Stimulated activated CD8-positive, alpha-beta memory T cell treated with anti-CD3 and anti-CD28 coated beads, Interleukin-4, amount 100 ng/mL, for 4 hours (primary cell): ENCODE measurements at regions not wholly inside any gene's neighbourhood (a gene's known extent, or its start where the extent isn't known, plus 50 kb on each side); places are given as distances from the start of the nearest gene placed in this dataset.
"Not testable (repeated sequence)": the region's sequence is repeated elsewhere in the genome, so short reads cannot be mapped to it uniquely, and the experiment has no call there.

Experiments used
- DNase-seq, 2 donors: peaks; one replicate each; pipeline ENCODE4 v3.0.0-alpha.2; 2020; ENCODE audit warnings: low read depth in 2 of 2, low spot score in 1 of 2

DNA sequence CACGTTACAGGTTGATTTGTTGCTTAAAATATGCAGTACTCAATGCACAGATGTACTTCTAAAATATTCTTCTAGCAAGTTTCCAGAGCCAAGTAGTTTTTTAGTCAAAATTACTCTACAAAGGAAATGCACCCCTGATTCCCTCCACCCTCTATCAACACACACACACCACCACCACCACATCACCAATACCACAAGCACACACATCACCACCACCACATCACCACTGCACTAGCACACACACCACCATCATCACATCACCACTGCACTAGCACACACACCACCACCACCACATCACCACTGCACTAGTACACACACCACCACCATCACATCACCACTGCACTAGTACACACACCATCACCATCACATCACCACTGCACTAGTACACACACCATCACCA, 105.2 kb upstream of the FRG1 start:
- DNase-seq, result no peak

GRCh38 chr4:189837471-189837870, 103.2 kb upstream of the FRG1 start:
- no peak for DNase-seq

- no peak for DNase-seq
Observed at GRCh38 chr4:189838821-189839497, 101.7 kb upstream of the FRG1 start.

- no peak for DNase-seq
Observed at GRCh38 chr4:189840356-189840755, 100.3 kb upstream of the FRG1 start.

DNA sequence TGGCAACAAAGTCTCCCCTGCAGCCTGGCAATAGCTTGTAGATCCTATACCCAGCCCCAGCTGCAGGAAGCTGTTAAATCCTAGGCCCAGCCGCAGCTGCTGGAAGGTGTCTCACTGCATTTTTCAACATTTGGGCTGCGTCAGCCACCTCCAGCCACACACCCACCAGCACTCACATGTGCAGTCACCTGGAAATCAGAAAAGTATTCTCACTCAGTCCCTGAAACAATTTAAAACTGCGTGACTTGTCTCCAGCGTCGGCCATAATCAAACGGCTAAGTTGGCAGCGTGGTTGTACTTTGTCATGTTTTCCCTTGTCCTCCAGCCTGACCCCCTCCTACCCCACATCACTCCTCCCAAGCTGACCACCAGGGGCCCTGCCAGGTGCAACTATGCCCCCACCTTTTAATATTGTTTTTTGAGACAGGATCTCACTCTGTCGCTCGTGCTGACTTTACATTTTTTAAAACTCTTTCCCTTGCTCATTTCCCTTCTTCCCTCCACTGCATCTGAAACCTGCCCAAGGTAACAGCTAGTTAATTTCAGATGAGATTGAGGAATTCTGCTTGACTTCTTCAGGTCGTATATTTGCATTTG, 97.2 kb upstream of the FRG1 start:
- DNase-seq, result no peak

DNA sequence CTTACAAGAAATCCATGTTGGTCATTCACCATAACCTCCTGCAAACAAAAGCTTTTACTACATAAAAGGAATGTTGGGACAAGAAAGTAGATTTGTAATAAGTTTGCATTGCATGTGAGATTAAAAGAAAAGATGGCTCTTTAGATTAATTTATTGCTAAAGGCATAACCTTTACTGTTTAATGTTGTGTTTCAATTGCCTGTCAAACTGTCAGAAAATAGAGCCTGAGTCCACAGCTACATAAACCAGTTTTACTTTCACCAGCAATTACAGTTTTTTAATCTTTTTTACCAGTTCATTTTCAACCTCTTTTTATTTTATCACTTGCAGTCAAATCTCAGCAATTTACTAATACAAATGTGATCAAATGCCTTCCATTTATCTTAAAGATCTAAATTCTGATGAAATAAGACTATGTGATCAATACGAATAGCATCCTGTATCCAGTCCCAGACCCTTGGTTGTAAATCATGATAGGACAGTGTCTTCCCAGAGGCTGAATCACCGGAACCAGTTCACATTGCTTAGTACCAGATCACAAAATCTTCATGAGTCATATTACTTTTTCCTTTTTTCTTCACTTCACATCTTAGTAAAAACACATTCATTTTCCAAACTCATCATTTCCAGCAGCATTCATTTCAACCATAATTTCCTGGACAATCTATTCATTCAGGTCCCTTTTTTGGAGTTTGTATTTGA, 95.4 kb upstream of the FRG1 start:
- no peak for DNase-seq

GRCh38 chr4:189846094-189846493, 94.6 kb upstream of the FRG1 start:
- not testable (repeated sequence) for DNase-seq

- DNase-seq, result not testable (repeated sequence)
Observed at GRCh38 chr4:189846608-189847007, 94.1 kb upstream of the FRG1 start.

DNA sequence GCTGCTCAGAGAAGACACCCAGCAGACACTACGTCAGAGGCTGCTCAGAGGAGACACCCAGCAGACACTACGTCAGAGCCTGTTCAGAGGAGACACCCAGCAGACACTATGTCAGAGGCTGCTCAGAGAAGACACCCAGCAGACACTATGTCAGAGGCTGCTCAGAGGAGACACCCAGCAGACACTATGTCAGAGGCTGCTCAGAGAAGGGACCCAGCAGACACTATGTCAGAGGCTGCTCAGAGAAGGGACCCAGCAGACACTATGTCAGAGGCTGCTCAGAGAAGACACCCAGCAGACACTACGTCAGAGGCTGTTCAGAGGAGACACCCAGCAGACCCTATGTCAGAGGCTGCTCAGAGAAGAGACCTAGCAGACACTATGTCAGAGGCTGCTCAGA, 92.0 kb upstream of the FRG1 start:
- not testable (repeated sequence) for DNase-seq

- no peak for DNase-seq
Observed at GRCh38 chr4:189850239-189850856, 90.3 kb upstream of the FRG1 start.

GRCh38 chr4:189858435-189858834, 82.2 kb upstream of the FRG1 start:
- no peak for DNase-seq

GRCh38 chr4:189861101-189861500, 79.6 kb upstream of the FRG1 start:
- no peak for DNase-seq

- DNase-seq, result no peak
Observed at GRCh38 chr4:189869236-189869635, 71.4 kb upstream of the FRG1 start.

GRCh38 chr4:189870511-189871234, 70.0 kb upstream of the FRG1 start:
- no peak for DNase-seq

DNA sequence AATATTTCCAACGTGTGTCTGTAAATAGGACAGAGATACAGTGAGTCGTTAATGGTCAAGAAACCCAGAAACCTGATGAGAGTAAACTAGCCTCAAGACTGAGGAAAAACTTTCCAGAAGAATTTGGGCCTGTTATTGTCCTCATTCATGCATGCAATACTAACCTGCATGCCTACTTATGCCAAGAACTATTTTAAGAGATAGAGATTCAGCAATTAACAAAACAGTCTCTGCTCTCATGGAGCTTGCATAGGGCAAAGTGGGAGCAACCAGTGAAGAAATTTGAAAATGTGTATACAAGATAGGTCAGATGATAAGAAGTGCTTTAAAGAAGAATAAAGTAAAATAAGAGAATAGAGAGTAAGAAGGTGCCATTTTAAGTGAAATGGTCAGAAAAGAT, 66.1 kb upstream of the FRG1 start:
- DNase-seq, result no peak

GRCh38 chr4:189881190-189881589, 59.5 kb upstream of the FRG1 start:
- not testable (repeated sequence) for DNase-seq

DNA sequence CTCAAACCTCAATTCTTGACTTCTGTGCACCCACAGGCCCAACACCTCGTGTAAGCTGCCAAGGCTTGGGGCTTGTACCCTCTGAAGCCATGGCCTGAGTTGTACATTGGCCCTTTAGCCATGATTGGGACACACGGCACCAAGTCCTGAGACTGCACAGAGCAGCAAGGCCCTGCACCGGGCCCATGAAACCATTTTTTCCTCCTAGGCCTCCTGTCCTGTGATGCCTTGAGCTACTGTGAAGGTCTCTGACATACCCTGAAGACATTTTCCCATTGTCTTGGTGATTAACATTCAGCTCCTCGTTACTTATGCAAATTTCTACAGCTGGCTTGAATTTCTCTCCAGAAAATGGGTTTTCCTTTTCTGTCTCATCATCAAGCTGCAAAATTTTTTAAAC, 52.3 kb upstream of the FRG1 start:
- not testable (repeated sequence) for DNase-seq
